Left renal pelvis (tissue), 4 donors: ENCODE measurements at regions not wholly inside any gene's neighbourhood (a gene's known extent, or its start where the extent isn't known, plus 50 kb on each side); places are given as distances from the start of the nearest gene placed in this dataset.
"Not testable (repeated sequence)": the region's sequence is repeated elsewhere in the genome, so short reads cannot be mapped to it uniquely, and the experiment has no call there.

ENCODE experiments used
- DNase-seq, 4 donors: peaks; one replicate each; pipeline ENCODE4 v3.0.0-alpha.2; 2013; ENCODE audit warnings: low read depth in 4 of 4, low spot score in 3 of 4

GRCh38 chr12:85626001-85626783 lies 210.0 kb downstream of the RASSF9 start:
- DNase-seq, result no peak

DNA sequence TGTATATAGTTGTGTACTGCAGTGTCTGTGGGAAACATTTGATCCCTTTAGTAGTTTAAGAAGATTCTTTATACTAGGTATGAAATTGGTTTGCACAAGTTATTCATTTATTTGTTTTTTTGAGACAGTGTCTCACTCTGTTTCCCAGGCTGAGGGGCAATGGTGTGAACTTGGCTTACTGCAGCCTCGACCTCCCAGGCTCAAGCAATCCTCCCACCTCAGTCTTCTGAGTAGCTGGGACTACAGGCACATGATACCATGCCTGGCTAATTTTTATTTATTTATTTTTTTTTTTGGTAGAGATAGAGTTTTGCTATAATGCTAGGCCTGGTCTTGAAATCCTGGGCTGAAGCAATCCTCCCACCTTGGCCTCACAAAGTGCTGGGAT lies 209.4 kb downstream of the RASSF9 start:
- no peak for DNase-seq

DNA sequence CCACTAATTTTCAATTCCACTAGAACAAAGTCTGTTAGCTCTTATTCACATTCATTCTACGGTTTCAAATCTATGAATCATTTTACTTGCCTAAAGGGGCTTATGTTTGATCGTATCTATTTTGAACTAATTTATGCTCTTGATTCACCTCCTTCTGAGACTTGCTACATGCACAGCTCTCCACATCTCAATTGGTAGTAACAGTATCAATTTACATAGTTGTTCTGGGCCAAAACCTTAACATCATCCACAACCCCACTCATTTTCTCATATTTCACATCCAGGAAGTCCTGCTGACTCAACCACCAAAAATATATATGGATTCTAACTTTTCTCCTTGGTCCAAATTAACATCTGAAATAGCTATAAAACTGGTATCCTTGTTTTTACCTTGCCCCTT lies 208.6 kb downstream of the RASSF9 start:
- DNase-seq, result no peak

DNA sequence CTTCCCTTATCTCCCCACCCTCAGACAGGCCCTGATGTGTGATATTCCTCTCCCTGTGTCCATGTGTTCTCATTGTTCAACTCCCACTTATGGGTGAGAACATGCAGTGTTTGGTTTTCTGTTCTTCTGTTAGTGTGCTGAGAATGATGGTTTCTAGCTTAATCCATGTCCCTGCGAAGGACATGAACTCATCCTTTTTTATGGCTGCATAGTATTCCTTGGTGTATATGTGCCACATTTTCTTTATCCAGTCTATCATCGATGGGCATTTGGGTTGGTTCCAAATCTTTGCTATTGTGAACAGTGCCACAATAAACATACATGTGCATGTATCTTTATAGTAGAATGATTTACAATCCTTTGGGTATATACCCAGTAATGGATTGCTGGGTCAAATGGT lies 207.6 kb downstream of the RASSF9 start:
- DNase-seq, result not testable (repeated sequence)

DNA sequence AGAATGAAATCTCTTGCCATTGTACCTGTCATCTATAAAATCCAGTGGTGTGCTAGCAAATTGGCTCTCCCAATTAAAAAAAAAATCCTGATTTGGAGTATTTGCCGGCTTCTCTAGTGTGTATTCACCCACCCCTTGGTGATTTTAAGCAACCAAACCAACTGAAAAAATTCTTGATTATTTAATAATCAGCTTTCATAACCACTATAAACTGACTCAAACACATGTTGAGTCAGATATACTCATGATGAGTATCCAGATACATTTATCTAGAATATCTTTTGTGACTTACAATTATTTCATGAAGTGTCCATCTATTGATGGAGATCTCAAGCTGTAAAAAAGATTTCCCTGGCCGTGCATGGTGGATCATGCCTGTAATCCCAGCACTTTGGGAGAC lies 205.4 kb downstream of the RASSF9 start:
- no peak for DNase-seq

GRCh38 chr12:85632390-85632789 lies 203.8 kb downstream of the RASSF9 start:
- DNase-seq, result no peak

DNA sequence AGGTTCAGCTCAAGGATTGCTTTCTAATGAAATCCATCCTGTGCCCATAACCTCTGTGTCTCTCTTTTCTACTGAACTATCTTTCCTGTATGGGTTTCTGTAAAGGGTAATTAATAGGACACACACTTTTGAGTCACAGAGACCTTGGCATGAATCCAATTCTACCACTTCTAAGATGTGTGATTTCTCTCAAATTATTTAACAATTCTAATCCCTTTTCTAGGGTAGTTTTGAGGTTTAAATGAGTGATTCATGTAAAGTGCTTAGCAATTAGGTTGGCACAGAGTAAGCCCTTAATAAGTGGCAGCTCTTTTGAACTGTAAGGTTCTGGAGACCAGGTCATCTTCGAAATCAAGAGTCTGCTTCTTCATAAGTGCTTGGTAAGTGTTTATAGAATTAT lies 202.7 kb downstream of the RASSF9 start:
- DNase-seq, result no peak

- no peak for DNase-seq
Measured at GRCh38 chr12:85639834-85640233, 196.4 kb downstream of the RASSF9 start.

DNA sequence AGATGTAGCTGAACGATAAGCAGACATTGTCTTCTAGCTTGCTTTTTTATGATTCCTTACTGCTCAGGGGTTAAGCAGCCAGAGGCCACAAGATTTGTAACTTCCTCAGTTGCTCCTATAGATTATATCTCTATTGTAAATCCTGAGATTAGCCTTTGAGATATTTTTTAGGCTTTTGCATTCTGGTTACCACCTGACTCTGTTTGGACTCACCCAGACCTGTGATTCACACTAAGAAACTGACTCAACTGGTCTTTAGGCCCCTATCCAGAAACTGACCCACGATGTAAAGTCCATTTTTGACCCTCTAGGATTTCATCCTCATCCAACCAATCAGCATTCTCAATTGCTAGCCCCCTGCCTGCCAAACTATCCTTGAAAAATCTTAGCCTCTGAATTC lies 194.4 kb downstream of the RASSF9 start:
- no peak for DNase-seq

DNA sequence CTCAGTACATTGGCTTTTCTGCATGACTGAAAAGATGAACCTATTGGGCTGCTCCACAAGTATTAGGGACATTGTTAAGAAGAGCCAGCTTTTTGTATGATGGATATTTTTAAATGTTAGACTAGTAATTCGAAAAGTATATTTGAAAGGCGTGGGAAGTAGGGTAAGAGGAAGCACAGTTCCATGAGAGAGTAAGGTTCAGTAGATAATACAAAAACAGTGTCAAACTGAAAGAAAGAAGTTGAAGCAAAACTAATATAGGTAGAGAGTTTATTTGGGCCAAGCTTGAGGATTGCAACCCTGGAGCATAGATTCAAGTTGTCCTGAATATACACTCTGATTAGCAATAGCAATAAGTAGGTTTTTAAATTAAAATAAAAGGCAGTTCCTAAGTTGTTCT lies 193.9 kb downstream of the RASSF9 start:
- no peak for DNase-seq

GRCh38 chr12:85642808-85643207 lies 193.4 kb downstream of the RASSF9 start:
- DNase-seq, result no peak

- no peak for DNase-seq
Measured at GRCh38 chr12:85644508-85644907, 191.7 kb downstream of the RASSF9 start.

- no peak for DNase-seq
Measured at GRCh38 chr12:85653731-85654455, 182.3 kb downstream of the RASSF9 start.

DNA sequence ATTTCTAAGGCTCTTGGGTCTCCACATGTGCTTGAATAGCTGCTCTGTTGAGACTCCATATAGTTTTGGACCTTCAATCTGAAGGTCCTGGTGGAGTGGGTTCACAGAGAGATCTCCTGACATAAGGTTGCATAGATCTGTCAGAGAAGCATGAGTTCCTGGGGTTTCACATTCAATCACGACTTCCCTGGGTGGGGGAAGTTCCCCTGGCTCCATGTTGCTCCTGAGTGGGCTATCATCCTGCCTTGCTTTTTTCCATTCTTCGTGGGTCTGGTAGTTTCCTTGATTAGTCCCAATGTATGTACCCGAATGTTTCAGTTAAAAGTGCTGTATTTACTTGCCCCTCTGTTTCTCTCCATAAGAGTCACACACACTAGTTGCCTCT lies 181.8 kb downstream of the RASSF9 start:
- no peak for DNase-seq

DNA sequence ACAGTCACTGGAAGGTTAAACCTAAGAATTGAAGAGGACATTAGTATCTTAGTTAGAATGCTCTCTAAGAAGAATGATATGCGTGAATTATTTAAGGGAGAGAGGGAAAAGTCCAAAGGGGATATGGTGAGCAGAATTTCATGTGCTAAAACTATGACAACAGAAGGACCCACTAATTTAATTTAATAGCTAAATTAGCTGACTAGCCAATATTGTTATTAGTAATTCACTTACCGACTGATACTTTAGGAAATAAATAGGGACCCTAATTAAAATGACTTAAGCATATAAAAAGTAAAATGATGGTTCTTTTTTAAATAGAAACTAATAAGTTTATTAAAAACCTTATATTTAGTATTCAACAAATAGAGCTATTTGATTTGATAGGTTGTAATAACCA lies 179.6 kb downstream of the RASSF9 start:
- no peak for DNase-seq

- no peak for DNase-seq
Measured at GRCh38 chr12:85657251-85657650, 179.0 kb downstream of the RASSF9 start.

GRCh38 chr12:85657836-85658630 lies 178.2 kb downstream of the RASSF9 start:
- DNase-seq, result no peak

- no peak for DNase-seq
Measured at GRCh38 chr12:85659754-85660530, 176.3 kb downstream of the RASSF9 start.

DNA sequence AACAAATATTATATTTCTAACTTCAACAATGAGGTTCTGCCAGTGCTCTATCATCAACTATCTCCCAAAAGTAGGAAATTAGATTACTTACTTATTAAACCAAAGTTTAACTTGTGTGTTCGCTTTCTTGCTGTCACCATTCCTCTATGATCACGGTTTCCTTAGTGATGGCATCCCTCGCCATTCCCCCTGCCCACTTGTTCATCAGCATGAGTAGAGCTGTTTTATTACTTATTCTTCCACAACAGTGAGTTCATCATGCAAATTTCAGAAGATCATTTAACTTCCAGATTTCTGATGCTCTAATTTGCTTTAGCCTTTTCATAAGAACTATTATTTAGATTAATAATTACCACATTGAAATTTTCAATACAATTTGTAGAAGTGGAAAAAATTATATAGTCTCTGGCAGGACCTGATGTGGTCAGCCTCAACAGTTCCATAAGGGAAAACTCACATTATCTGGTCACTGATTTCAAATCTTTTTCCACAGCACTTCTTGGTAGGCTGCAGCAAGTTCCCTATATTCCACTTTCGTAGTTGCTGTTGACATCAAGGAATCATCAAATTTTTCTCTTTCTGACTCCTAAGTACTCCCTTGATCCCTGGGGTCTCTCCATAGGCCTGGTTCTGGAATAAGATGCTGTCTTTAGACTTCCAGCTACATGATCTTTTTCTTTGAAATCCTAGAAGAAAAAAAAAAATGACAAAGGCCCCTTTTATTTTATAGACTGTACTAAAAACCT lies 174.6 kb downstream of the RASSF9 start:
- DNase-seq, result no peak

DNA sequence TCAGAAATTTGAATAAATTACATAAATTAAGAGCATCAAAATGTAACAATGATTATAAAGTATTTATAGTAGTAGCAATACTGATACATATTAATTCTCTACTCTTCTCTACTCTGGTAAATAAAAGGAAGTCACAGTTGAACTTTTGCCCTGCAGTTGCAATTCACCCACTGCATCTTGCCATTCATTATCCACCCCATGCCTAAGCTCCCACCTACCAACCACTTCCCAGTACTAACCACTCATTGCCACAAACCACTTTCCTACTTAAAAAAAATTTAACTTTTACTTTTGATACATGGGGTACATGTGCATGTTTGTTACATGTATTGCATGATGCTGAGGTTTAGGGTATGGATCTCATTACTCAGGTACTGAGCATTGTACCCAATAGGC lies 174.0 kb downstream of the RASSF9 start:
- DNase-seq, result no peak
